ENCODE measurements at regions not wholly inside any gene's neighbourhood (a gene's known extent, or its start where the extent isn't known, plus 50 kb on each side); places are given as distances from the start of the nearest gene placed in this dataset.
"Not testable (repeated sequence)": the region's sequence is repeated elsewhere in the genome, so short reads cannot be mapped to it uniquely, and the experiment has no call there.

DNA sequence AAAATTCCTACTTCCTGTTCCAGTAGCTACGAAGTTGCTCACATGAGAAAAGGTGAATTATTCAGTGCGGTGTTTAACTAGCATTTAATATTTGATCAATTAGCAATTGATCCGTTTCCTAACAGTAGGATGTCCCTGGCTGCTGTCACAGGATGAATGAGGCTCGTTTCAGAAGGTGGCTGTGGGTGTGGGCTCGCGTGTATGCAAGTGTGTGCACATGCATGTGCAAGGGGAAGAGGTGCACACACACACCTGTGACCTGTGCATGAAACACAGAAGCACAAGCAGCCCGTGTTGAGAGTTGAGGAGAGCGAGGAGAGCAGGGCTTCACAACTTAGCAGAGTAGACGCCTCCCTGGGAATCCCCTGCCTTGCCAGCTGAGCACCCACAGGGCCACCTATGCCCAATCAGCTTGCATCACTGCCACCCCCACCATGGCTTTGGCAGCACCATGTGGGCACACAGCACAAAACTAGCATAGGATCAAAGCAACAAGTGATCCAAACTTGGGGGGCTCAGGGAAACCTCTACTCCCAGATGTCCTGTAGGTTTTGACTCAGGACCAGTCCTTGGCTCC, 107.2 kb downstream of the C5orf15 start:
- no peaks in the 10 kb centered on the region for H4K20me1 ChIP-seq (ENCODE audit: control insufficient read depth, extremely low read depth, insufficient read depth, low read length)
- no peak for DNase-seq (ENCODE audit: low read depth, low spot score)
- no peak overlapping the region for H3K4me3 ChIP-seq (ENCODE audit: control insufficient read depth in 2 of 3, extremely low read depth in 1 of 3, insufficient read depth in 2 of 3, low read depth in 1 of 3, low read length in 3 of 3)
- no peaks in the 10 kb centered on the region for H3K4me1 ChIP-seq (ENCODE audit: control insufficient read depth, extremely low read depth, insufficient read depth, low read length)
- H3K27me3 ChIP-seq (ENCODE audit: control insufficient read depth, extremely low read depth, insufficient read depth, low read length), result peaks cover 42% of the 10 kb centered on the region
- TF ChIP-seq, protein P1, sequence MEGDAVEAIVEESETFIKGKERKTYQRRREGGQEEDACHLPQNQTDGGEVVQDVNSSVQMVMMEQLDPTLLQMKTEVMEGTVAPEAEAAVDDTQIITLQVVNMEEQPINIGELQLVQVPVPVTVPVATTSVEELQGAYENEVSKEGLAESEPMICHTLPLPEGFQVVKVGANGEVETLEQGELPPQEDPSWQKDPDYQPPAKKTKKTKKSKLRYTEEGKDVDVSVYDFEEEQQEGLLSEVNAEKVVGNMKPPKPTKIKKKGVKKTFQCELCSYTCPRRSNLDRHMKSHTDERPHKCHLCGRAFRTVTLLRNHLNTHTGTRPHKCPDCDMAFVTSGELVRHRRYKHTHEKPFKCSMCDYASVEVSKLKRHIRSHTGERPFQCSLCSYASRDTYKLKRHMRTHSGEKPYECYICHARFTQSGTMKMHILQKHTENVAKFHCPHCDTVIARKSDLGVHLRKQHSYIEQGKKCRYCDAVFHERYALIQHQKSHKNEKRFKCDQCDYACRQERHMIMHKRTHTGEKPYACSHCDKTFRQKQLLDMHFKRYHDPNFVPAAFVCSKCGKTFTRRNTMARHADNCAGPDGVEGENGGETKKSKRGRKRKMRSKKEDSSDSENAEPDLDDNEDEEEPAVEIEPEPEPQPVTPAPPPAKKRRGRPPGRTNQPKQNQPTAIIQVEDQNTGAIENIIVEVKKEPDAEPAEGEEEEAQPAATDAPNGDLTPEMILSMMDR (optimal IDR thresholded peaks at IDR 0.05 in 1 of 3, IDR thresholded peaks at IDR 0.05 in 1 of 3, conservative IDR thresholded peaks at IDR 0.05 in 1 of 3; ENCODE audit: extremely low read depth in 1 of 3, insufficient read depth in 2 of 3, low read length in 3 of 3), result no peak
- no peak for TF ChIP-seq EZH2 (IDR thresholded peaks at IDR 0.05; ENCODE audit: low read length)
- H3K36me3 ChIP-seq (ENCODE audit: control insufficient read depth in 2 of 2, extremely low read depth in 1 of 2, insufficient read depth in 2 of 2, low read length in 2 of 2), result no peaks in the 10 kb centered on the region
- H3K9me1 ChIP-seq (ENCODE audit: control insufficient read depth, extremely low read depth, insufficient read depth, low read length), result no peaks in the 10 kb centered on the region
- H3K4me2 ChIP-seq (ENCODE audit: control insufficient read depth, extremely low read depth, insufficient read depth, low read depth, low read length), result no peak overlapping the region
- dilution Hi-C loops (cut with MboI; ENCODE audit: extremely low pct_ligation_motif_present, low sequenced_read_pairs), result no loop called here
- H3K9ac ChIP-seq (ENCODE audit: control insufficient read depth, extremely low read depth, insufficient read depth, low read length), result no peak overlapping the region
- no peaks in the 10 kb centered on the region for H3K79me2 ChIP-seq (ENCODE audit: control insufficient read depth, insufficient read depth, low read length)
- no peak for FAIRE-seq
- H3K9me3 ChIP-seq (ENCODE audit: control insufficient read depth, low read depth, low read length), result no peaks in the 10 kb centered on the region
- H3K27ac ChIP-seq (ENCODE audit: control insufficient read depth, insufficient read depth, low read length), result no peak overlapping the region
- no peak overlapping the region for H2AFZ ChIP-seq (ENCODE audit: control insufficient read depth, low read length)

DNA sequence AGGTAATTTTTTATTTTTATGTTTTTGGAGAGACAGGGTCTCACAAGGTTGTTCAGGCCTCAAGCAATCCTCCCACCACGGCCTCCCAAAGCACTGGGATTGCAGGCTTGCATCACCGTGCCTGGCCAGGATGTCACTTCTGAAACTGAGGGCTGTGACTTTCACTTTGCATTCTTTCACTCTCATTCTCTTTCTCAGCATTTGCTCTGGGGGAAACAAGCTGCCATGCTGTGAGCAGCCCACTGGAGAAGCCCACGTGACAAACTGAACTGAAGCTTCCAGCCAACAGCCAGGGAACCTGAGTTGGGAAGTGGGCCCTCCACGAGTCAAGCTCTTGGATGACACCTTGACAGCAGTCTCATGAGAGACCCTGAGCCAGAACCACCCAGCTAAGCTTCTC, 109.4 kb downstream of the C5orf15 start:
- Histone ChIP-seq H4K20me1 (ENCODE audit: control insufficient read depth, extremely low read depth, insufficient read depth, low read length) (no peaks in the 10 kb centered on the region), H3K4me3 (ENCODE audit: control insufficient read depth in 2 of 3, extremely low read depth in 1 of 3, insufficient read depth in 2 of 3, low read depth in 1 of 3, low read length in 3 of 3) (no peak overlapping the region), H3K9me3 (ENCODE audit: control insufficient read depth, low read depth, low read length) (no peaks in the 10 kb centered on the region), H3K27ac (ENCODE audit: control insufficient read depth, insufficient read depth, low read length) (no peak overlapping the region), H3K4me2 (ENCODE audit: control insufficient read depth, extremely low read depth, insufficient read depth, low read depth, low read length) (no peak overlapping the region), H3K9me1 (ENCODE audit: control insufficient read depth, extremely low read depth, insufficient read depth, low read length) (no peaks in the 10 kb centered on the region), H3K9ac (ENCODE audit: control insufficient read depth, extremely low read depth, insufficient read depth, low read length) (no peak overlapping the region), H3K36me3 (ENCODE audit: control insufficient read depth in 2 of 2, extremely low read depth in 1 of 2, insufficient read depth in 2 of 2, low read length in 2 of 2) (no peaks in the 10 kb centered on the region), H3K4me1 (ENCODE audit: control insufficient read depth, extremely low read depth, insufficient read depth, low read length) (no peaks in the 10 kb centered on the region), H3K79me2 (ENCODE audit: control insufficient read depth, insufficient read depth, low read length) (no peaks in the 10 kb centered on the region), H2AFZ (ENCODE audit: control insufficient read depth, low read length) (no peak overlapping the region), H3K27me3 (ENCODE audit: control insufficient read depth, extremely low read depth, insufficient read depth, low read length) (peaks cover 46% of the 10 kb centered on the region)
- DNase-seq (ENCODE audit: low read depth, low spot score) (no peak), FAIRE-seq (no peak)
- dilution Hi-C loops (cut with MboI; ENCODE audit: extremely low pct_ligation_motif_present, low sequenced_read_pairs), result no loop called here
- TF ChIP-seq, protein P1 (optimal IDR thresholded peaks at IDR 0.05 in 1 of 3, IDR thresholded peaks at IDR 0.05 in 1 of 3, conservative IDR thresholded peaks at IDR 0.05 in 1 of 3; ENCODE audit: extremely low read depth in 1 of 3, insufficient read depth in 2 of 3, low read length in 3 of 3), result no peak
- TF ChIP-seq EZH2 (IDR thresholded peaks at IDR 0.05; ENCODE audit: low read length), result no peak

DNA sequence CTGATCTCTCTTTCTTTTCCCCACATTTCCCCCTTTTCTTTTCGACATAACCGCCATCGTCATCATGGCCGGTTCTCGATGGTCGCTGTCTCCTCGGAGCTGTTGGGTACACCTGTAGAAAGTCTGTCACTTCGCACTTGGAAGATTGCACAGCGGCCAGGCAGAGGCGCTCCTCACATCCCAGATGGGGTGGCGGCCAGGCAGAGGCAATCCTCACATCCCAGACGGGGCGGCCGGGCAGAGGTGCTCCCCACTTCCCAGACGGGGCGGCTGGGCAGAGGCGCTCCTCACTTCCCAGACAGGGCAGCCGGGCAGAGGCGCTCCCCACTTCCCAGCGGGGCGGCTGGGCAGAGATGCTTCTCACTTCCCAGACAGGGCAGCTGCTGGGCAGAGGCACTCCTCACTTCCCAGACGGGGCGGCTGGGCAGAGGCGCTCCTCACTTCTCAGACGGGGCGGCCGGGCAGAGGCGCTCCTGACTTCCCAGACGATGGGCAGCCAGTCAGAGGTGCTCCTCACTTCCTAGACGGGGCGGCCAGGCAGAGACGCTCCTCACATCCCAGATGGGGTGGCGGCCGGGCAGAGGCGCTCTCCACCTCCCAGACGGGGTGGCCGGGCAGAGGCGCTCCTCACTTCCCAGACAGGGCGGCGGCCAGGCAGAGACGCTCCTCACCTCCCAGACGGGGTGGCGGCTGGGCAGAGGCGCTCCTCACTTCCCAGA, 110.7 kb downstream of the C5orf15 start:
- H3K4me3 ChIP-seq (ENCODE audit: control insufficient read depth in 2 of 3, extremely low read depth in 1 of 3, insufficient read depth in 2 of 3, low read depth in 1 of 3, low read length in 3 of 3); FAIRE-seq; H3K4me1 ChIP-seq (ENCODE audit: control insufficient read depth, extremely low read depth, insufficient read depth, low read length); H3K9me3 ChIP-seq (ENCODE audit: control insufficient read depth, low read depth, low read length); H4K20me1 ChIP-seq (ENCODE audit: control insufficient read depth, extremely low read depth, insufficient read depth, low read length); DNase-seq (ENCODE audit: low read depth, low spot score); H3K36me3 ChIP-seq (ENCODE audit: control insufficient read depth in 2 of 2, extremely low read depth in 1 of 2, insufficient read depth in 2 of 2, low read length in 2 of 2); H3K9ac ChIP-seq (ENCODE audit: control insufficient read depth, extremely low read depth, insufficient read depth, low read length); H3K9me1 ChIP-seq (ENCODE audit: control insufficient read depth, extremely low read depth, insufficient read depth, low read length); H3K27ac ChIP-seq (ENCODE audit: control insufficient read depth, insufficient read depth, low read length); H2AFZ ChIP-seq (ENCODE audit: control insufficient read depth, low read length); dilution Hi-C loops (cut with MboI; ENCODE audit: extremely low pct_ligation_motif_present, low sequenced_read_pairs); H3K4me2 ChIP-seq (ENCODE audit: control insufficient read depth, extremely low read depth, insufficient read depth, low read depth, low read length); H3K79me2 ChIP-seq (ENCODE audit: control insufficient read depth, insufficient read depth, low read length): not testable (repeated sequence)
- H3K27me3 ChIP-seq (ENCODE audit: control insufficient read depth, extremely low read depth, insufficient read depth, low read length), result peaks cover 45% of the 10 kb centered on the region
